Lower leg skin (tissue), 4 donors: ENCODE measurements at regions not wholly inside any gene's neighbourhood (a gene's known extent, or its start where the extent isn't known, plus 50 kb on each side); places are given as distances from the start of the nearest gene placed in this dataset.

Source experiments
- DNase-seq, 2 donors: peaks; one replicate each; pipeline ENCODE4 v3.0.0-alpha.2; 2019; ENCODE audit warnings: low spot score in 2 of 2
- H3K4me3 ChIP-seq: fragments of 200-600 bp; sonication (generic); 2 replicates; pipeline ENCODE4 v1.5.1; 2017; ENCODE audit warnings: mild to moderate bottlenecking, low read depth; ENCODE audit not compliant: poor library complexity, severe bottlenecking
- POLR2A ChIP-seq, 2 donors: fragments of 450-650 bp; IDR thresholded peaks; one replicate each; pipeline ENCODE4 v1.6.1; 2016 to 2017; ENCODE audit warnings: antibody characterized with exemption in 2 of 2, mild to moderate bottlenecking in 1 of 2, moderate library complexity in 1 of 2
- WGBS, 2 donors: methylation state at CpG; one replicate each; pipeline ENCODE4 v1.1.5; 2018; 5-methylcytosine and 5-hydroxymethylcytosine counted together
- intact Hi-C: fragments of 100-400 bp; cut with DNase I; formaldehyde crosslinking; loops from one replicate; pipeline ENCODE4 v1.15.0; 2023; ENCODE audit warnings: low total_unique reads
- TF ChIP-seq, protein P1 (sequence below), 3 donors: fragments of 450-650 bp; IDR thresholded peaks; one replicate each; pipeline ENCODE4 v1.5.1; 2016; ENCODE audit warnings: antibody characterized with exemption in 3 of 3, mild to moderate bottlenecking in 3 of 3, moderate library complexity in 2 of 3

DNA sequence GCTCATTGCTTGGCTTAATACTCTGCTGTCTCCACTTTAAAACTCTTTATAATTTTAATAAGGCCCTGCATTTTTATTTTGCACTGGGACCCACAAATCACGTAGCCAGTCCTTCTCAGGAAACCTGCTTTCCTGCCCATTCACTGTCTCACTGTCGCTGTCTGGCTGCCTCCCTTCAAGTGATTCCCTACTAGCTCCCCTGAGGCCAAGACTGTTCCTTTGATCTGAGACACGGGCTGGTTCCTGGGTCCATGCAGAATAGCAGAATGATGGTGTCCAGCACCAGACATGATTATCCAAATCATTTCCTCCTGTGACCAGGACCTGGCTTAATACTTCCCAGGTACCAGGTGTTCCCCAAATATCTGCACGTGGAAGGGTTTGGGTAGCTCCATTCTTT lies 597.1 kb upstream of the KLF4 start:
- no peak for TF ChIP-seq POLR2A (IDR thresholded peaks at IDR 0.05)
- TF ChIP-seq, protein P1, sequence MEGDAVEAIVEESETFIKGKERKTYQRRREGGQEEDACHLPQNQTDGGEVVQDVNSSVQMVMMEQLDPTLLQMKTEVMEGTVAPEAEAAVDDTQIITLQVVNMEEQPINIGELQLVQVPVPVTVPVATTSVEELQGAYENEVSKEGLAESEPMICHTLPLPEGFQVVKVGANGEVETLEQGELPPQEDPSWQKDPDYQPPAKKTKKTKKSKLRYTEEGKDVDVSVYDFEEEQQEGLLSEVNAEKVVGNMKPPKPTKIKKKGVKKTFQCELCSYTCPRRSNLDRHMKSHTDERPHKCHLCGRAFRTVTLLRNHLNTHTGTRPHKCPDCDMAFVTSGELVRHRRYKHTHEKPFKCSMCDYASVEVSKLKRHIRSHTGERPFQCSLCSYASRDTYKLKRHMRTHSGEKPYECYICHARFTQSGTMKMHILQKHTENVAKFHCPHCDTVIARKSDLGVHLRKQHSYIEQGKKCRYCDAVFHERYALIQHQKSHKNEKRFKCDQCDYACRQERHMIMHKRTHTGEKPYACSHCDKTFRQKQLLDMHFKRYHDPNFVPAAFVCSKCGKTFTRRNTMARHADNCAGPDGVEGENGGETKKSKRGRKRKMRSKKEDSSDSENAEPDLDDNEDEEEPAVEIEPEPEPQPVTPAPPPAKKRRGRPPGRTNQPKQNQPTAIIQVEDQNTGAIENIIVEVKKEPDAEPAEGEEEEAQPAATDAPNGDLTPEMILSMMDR (IDR thresholded peaks at IDR 0.05) = no peak
- H3K4me3 ChIP-seq = no peak overlapping the region
- intact Hi-C loops = no loop called here
- 61 to 75% methylated on average over 4 of the region's 4 CpGs for WGBS, 2 donors
- DNase-seq = no peak

DNA sequence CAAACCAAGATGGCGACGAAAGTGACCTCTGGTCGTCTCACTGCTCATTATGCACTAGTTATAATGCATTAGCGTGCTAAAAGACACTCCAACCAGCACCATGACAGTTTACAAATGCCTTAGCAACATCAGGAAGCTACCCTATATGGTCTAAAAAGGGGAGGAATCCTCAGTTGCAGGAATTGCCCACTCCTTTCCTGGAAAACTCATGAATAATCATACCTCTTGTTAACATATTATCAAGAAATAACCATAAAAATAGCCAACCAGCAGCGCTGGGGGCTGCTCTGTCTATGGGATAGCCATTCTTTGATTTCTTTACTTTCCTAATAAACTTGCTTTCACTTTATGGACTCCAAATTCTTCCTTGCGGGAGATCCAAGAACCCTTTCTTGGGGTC lies 595.7 kb upstream of the KLF4 start:
- no peak overlapping the region for H3K4me3 ChIP-seq
- DNase-seq = no peak
- no peak for TF ChIP-seq POLR2A (IDR thresholded peaks at IDR 0.05)
- TF ChIP-seq, protein P1 (IDR thresholded peaks at IDR 0.05) = no peak
- intact Hi-C loops = no loop called here
- 95% methylated on average over 6 of the region's 6 CpGs for WGBS, 2 donors

DNA sequence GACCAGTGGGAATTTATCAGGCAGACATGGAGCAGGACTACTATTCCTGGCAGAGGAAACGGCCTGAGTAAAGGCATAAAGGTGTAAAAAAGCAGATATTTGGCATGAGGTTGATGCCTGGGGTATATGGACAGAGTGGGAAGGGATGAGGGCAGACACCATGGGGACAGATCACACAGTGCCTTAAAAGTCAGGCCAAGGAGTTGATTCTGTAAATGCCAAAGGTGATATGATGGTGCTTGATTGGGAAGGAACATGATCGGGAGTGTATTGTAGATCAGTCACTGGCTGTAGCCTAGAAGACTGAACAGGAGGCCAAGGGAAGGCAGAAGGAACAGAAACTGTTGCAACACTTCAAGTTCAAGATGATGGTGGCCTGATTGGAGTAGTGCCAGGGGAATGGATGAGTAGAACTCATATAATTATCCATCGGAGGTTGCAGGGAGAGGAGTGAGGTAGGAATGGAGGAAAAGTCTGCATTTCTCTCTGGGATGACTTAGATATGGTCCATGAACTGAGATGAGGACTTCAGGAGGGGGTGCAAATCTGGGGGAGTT lies 594.3 kb upstream of the KLF4 start:
- intact Hi-C loops = no loop called here
- H3K4me3 ChIP-seq = no peak overlapping the region
- TF ChIP-seq, protein P1 (IDR thresholded peaks at IDR 0.05) = no peak
- TF ChIP-seq POLR2A (IDR thresholded peaks at IDR 0.05) = no peak
- 72 to 83% methylated on average over 3 of the region's 3 CpGs for WGBS, 2 donors
- peak in 1 of 2 donors; percentile 42 for DNase-seq

DNA sequence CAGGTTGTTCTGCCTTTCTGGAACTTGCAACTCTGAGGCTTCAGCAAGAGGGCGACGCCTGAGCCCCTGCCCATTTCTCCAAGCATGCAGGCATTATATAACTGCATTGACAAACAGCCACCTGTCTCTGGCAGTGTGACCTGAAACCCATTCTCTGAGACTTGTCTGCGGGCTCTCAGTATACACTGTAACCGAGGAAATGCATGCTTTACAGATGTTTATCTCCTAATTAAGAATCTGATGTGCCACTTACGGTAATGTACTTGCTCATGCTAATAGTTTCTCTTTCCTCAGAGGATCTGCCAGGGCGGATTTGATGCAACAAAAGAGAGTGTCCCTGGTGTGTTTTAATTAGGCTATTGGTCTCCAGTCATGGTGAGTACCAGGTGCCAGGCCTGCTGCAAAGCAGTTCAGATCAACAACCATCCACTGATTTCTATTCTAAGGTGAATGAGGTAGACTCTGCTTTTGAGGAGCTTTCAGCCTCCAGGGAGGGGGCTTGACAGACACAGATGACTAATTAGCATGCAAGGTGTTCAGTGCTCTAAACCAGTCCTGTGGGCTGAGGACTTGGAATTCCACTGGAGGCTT lies 593.7 kb upstream of the KLF4 start:
- TF ChIP-seq, protein P1 (IDR thresholded peaks at IDR 0.05) = no peak
- no peak for TF ChIP-seq POLR2A (IDR thresholded peaks at IDR 0.05)
- WGBS, 2 donors = 50 to 52% methylated on average over 6 of the region's 6 CpGs
- DNase-seq = no peak
- no peak overlapping the region for H3K4me3 ChIP-seq
- intact Hi-C loops = no loop called here

DNA sequence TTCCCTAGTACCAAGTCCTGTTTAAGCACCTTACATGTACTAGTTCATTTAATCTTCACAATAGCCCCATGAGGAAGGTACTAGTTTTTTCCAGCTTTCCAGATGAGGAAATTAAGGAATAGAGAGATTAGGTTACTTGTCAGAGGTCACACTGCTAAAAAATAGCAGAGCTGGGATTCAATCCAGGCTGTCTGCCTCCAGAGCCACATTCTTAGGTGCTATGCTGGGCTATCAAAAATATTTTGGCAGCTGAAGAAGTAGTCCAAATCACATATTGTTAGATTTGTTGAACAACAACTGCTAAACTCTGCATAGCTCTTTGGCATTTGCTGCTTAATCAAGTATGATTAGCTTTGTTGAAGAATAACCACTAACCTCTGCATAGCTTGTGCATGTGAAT lies 591.5 kb upstream of the KLF4 start:
- no peak for TF ChIP-seq POLR2A (IDR thresholded peaks at IDR 0.05)
- TF ChIP-seq, protein P1 (IDR thresholded peaks at IDR 0.05) = no peak
- H3K4me3 ChIP-seq = no peak overlapping the region
- no peak for DNase-seq
- intact Hi-C loops = no loop called here

DNA sequence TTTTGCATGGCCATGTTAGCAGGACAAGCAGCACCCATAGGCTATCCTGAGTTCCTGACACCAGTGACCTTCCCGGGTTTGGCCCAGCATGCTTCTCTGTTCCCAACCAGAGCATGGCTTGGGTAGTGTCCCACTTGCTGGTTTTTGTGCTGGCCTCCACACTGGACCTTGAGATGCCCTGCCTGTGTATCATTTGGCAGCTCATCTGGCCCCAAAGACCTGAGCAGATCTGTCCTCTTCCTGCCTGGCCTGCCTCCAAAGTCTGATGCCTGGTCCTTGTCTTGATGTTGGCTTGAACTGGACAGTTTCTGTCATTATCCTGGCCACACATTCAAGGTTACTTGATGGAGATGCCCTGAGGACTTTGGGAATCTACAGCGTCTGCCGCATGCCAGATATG lies 590.7 kb upstream of the KLF4 start:
- DNase-seq = no peak

More for the DNA sequence above, 590.7 kb upstream of the KLF4 start:
- intact Hi-C loops = no loop called here
- no peak overlapping the region for H3K4me3 ChIP-seq
- no peak for TF ChIP-seq POLR2A (IDR thresholded peaks at IDR 0.05)
- TF ChIP-seq, protein P1 (IDR thresholded peaks at IDR 0.05) = no peak
- 88 to 89% methylated on average over 3 of the region's 3 CpGs for WGBS, 2 donors
